Astrocyte of the cerebellum (primary cell): ENCODE measurements at regions not wholly inside any gene's neighbourhood (a gene's known extent, or its start where the extent isn't known, plus 50 kb on each side); places are given as distances from the start of the nearest gene placed in this dataset.

Experiments
- DNase-seq: peaks from one replicate; pipeline ENCODE4 v3.0.0-alpha.2; 2011; ENCODE audit warnings: low read depth
- H3K4me3 ChIP-seq: 2 replicates; pipeline ENCODE4 v1.5.1; 2011; ENCODE audit warnings: mild to moderate bottlenecking, low read depth, low read length, moderate library complexity
- in situ Hi-C: cut with HindIII; loops from 2 replicates; pipeline ENCODE4 v1.10.0; 2017; ENCODE audit warnings: low sequenced_read_pairs
- TF ChIP-seq, protein P1 (sequence below): IDR thresholded peaks from 2 replicates; pipeline ENCODE4 v1.5.1; 2012; ENCODE audit warnings: low read length, low read depth, moderate library complexity, mild to moderate bottlenecking; ENCODE audit errors: missing control alignments

DNA sequence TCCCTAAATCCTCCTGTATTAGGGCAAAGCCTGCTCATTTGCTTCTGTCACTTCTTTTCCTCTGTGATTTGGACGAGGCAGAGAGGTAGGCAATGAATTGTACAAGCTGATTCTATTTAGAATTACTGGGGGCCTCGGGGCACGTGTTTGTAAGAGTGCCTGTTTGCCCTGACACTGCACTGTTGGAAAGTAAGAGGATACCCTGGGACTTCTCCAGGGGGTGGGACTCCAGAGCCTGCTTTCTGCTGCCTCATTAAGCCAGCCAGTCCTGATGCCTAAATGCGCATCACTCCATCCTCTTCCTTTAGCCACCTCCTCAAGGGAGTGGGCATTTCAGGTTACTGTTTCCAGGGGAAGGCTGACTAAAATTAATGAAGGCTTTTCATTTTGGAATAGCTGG, 134.3 kb downstream of the TDRD15 start:
- in situ Hi-C loops: no loop called here
- DNase-seq: no peak
- H3K4me3 ChIP-seq: no peak overlapping the region
- TF ChIP-seq, protein P1, sequence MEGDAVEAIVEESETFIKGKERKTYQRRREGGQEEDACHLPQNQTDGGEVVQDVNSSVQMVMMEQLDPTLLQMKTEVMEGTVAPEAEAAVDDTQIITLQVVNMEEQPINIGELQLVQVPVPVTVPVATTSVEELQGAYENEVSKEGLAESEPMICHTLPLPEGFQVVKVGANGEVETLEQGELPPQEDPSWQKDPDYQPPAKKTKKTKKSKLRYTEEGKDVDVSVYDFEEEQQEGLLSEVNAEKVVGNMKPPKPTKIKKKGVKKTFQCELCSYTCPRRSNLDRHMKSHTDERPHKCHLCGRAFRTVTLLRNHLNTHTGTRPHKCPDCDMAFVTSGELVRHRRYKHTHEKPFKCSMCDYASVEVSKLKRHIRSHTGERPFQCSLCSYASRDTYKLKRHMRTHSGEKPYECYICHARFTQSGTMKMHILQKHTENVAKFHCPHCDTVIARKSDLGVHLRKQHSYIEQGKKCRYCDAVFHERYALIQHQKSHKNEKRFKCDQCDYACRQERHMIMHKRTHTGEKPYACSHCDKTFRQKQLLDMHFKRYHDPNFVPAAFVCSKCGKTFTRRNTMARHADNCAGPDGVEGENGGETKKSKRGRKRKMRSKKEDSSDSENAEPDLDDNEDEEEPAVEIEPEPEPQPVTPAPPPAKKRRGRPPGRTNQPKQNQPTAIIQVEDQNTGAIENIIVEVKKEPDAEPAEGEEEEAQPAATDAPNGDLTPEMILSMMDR: no peak

DNA sequence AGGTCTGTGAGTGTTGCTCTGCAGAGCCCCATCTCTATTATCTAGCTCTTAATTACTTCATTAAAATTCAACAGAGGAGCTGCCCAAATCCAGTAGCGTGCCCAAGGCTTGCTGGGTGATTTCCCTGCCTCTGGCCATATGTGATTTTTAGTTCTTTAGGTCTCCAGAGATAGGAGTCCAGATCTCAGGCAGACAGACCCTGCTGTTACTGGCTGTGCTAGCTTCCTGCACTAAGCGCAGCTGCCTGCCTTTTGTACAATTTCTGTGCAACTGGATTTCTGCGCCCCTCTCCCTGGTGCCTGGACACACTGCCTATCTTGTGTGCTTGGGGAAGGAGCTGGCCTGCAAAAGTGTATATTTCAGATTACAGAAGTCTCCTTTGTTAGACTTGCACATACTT, 136.5 kb downstream of the TDRD15 start:
- TF ChIP-seq, protein P1: no peak
- no peak overlapping the region for H3K4me3 ChIP-seq
- in situ Hi-C loops: no loop called here
- no peak for DNase-seq

DNA sequence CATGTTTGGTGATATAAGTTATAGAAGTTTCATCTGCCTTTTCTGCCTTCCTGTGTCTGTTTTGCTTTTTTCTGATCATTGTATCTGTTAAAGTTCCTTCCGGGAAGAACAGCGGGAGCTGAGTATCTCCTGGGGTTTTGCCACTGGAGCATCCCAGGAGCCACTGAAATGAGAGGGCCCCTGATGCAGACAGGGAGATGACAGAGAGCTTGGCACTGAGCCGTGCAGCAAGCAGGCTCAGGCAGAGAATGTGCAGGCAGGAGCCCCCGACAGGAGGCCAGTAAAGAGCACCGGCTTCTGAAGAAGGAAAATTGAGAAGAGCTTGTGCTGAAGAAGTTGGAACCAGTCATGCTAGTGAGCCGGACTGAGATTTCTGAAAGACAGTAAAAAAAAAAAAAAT, 137.8 kb downstream of the TDRD15 start:
- in situ Hi-C loops: no loop called here

DNA sequence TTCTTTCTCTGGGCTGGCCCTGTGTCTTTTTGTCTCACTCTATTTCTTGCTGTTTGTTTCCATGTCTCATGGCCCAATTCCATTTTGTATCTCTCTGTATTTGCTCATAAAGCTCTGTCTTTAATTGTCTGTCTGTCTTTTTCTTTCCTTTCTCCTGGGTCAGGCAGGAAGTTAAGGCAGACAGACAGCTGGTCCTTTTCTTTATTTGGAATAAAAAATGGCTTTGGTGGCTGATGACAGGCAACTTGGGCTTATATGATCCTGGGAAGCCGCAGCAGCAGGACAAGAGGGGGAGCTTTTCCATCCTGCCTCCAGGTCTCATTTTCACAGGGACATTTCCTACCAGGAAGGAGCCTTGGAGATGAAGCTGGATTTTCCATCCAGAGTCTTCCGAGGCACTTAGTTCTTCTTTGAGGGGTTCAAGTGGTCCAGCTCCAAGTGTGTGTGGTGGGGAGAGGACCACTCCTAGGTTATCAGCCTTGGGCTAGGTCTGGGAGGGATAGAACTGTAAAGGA, 138.7 kb downstream of the TDRD15 start:
- TF ChIP-seq, protein P1: no peak
- no peak overlapping the region for H3K4me3 ChIP-seq
- in situ Hi-C loops: no loop called here
- DNase-seq: no peak

More for the DNA sequence above, 137.8 kb downstream of the TDRD15 start:
- no peak for DNase-seq
- H3K4me3 ChIP-seq: no peak overlapping the region
- TF ChIP-seq, protein P1: no peak

DNA sequence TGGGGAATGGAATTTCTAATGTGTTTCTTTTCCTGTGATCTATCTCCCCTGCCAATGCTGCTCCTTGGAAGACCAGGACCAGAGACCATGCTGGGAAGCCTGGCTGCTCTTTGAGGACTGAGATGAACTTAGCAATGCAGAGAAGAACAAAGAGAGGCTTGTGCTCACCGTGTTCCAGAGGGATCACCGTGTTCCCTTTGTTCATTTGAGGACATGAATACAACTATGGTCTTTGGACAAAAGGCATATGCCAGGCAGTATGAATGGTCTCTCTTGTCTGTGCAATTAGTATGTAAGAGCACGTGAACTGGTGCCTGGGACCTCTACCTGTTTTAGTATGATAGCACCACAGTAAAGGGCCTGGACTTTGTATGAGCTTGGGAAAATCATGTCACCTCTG, 139.9 kb downstream of the TDRD15 start:
- TF ChIP-seq, protein P1: no peak
- DNase-seq: no peak
- in situ Hi-C loops: no loop called here
- no peak overlapping the region for H3K4me3 ChIP-seq

DNA sequence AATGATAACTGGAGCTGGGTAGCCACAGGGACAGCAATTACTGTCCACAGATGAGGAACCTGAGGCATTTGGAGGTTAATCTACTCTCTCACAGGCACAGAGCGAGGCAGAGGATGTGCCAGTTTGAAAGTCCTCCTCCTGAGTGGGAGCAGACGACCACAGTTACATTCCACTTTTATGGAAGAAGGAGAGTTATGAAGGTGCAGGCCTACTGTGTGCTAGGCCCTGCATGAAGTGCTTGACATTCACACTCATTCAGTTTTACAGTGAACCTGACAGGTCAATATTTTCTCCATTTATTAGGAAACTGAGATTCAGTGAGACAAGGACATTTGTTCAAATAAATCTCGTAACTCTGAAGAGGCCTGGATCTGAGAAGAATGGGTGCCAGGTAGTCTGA, 142.0 kb downstream of the TDRD15 start:
- H3K4me3 ChIP-seq: no peak overlapping the region
- in situ Hi-C loops: no loop called here
- TF ChIP-seq, protein P1: no peak
- DNase-seq: no peak
